SK-N-SH (cell line): ENCODE measurements at regions not wholly inside any gene's neighbourhood (a gene's known extent, or its start where the extent isn't known, plus 50 kb on each side); places are given as distances from the start of the nearest gene placed in this dataset.

Experiments
- FOSL2 ChIP-seq: IDR thresholded peaks from 2 replicates; pipeline ENCODE4 v1.4.0; 2012; ENCODE audit warnings: low read depth, mild to moderate bottlenecking, moderate library complexity, borderline replicate concordance
- JUND ChIP-seq: IDR thresholded peaks from 2 replicates; pipeline ENCODE4 v1.4.0; 2012
- MXI1 ChIP-seq: IDR thresholded peaks from 2 replicates; pipeline ENCODE4 v1.6.1; 2012; ENCODE audit warnings: mild to moderate bottlenecking, low read depth, low read length, improper control_type of control experiment
- POLR2AphosphoS5 ChIP-seq: IDR thresholded peaks from 2 replicates; pipeline ENCODE4 v1.6.1; 2012; ENCODE audit warnings: low read depth, low read length
- RAD21 ChIP-seq: IDR thresholded peaks from 2 replicates; pipeline ENCODE4 v1.6.1; 2012; ENCODE audit warnings: mild to moderate bottlenecking, low read length
- SMC3 ChIP-seq: IDR thresholded peaks from 2 replicates; pipeline ENCODE4 v1.6.1; 2012; ENCODE audit warnings: low read depth, low read length, improper control_type of control experiment
- YY1 ChIP-seq: IDR thresholded peaks from 2 replicates; pipeline ENCODE4 v1.4.0; 2012; ENCODE audit warnings: low read depth, mild to moderate bottlenecking
- TF ChIP-seq, protein P1 (sequence below): IDR thresholded peaks from 2 replicates; pipeline ENCODE4 v1.4.0; 2012; ENCODE audit warnings: low read depth
- TF ChIP-seq, protein P2 (sequence below): fragments of 200-600 bp; sonication (generic); IDR thresholded peaks from 2 replicates; pipeline ENCODE4 v1.6.1; 2017; ENCODE audit warnings: antibody characterized with exemption, mild to moderate bottlenecking, moderate library complexity
- TF ChIP-seq, protein P3 (sequence below): fragments of 150-350 bp; IDR thresholded peaks from 2 replicates; pipeline ENCODE4 v1.6.1; 2016; ENCODE audit warnings: mild to moderate bottlenecking, low read depth, low read length

DNA sequence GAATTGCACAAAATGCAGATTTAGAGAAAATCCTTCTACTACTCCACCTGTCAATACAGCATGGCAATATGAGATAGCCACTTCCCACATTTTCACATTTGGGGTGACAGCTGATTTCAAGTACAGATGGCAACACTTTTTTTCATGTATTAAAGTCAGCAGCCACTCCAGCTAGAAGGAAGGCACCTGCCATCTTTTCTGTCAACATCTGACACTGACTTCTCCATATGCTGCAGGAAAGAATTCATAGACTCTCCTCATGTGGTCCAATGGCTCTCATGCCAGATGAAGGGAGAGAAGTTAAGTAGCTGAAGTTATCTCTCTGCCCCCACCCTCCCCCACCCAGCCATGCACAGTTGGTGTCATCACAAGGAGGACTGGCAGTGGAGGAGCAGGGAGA is 912.0 kb downstream of the SORCS1 start:
- TF ChIP-seq, protein P1, sequence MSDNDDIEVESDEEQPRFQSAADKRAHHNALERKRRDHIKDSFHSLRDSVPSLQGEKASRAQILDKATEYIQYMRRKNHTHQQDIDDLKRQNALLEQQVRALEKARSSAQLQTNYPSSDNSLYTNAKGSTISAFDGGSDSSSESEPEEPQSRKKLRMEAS = no peak
- TF ChIP-seq, protein P2, sequence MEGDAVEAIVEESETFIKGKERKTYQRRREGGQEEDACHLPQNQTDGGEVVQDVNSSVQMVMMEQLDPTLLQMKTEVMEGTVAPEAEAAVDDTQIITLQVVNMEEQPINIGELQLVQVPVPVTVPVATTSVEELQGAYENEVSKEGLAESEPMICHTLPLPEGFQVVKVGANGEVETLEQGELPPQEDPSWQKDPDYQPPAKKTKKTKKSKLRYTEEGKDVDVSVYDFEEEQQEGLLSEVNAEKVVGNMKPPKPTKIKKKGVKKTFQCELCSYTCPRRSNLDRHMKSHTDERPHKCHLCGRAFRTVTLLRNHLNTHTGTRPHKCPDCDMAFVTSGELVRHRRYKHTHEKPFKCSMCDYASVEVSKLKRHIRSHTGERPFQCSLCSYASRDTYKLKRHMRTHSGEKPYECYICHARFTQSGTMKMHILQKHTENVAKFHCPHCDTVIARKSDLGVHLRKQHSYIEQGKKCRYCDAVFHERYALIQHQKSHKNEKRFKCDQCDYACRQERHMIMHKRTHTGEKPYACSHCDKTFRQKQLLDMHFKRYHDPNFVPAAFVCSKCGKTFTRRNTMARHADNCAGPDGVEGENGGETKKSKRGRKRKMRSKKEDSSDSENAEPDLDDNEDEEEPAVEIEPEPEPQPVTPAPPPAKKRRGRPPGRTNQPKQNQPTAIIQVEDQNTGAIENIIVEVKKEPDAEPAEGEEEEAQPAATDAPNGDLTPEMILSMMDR = no peak
- TF ChIP-seq FOSL2 (no peak), MXI1 (no peak), YY1 (no peak), SMC3 (no peak), JUND (no peak), POLR2AphosphoS5 (no peak), RAD21 (no peak)
- TF ChIP-seq, protein P3, sequence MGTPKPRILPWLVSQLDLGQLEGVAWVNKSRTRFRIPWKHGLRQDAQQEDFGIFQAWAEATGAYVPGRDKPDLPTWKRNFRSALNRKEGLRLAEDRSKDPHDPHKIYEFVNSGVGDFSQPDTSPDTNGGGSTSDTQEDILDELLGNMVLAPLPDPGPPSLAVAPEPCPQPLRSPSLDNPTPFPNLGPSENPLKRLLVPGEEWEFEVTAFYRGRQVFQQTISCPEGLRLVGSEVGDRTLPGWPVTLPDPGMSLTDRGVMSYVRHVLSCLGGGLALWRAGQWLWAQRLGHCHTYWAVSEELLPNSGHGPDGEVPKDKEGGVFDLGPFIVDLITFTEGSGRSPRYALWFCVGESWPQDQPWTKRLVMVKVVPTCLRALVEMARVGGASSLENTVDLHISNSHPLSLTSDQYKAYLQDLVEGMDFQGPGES = no peak
